Lung (tissue), 11 donors: ENCODE measurements at regions not wholly inside any gene's neighbourhood (a gene's known extent, or its start where the extent isn't known, plus 50 kb on each side); places are given as distances from the start of the nearest gene placed in this dataset.

Experiments used
- ATAC-seq: fragments of 200-7000 bp; cut with Tn5 transposase; one replicate; pipeline ENCODE4 v1.9.1; 2020; ENCODE audit warnings: moderate number of reproducible peaks; ENCODE audit not compliant: insufficient read depth, low FRiP score
- DNase-seq, 3 donors: peaks; one replicate each; pipeline ENCODE4 v3.0.0-alpha.2; 2013 to 2017
- H3K27ac ChIP-seq, 2 donors: one replicate each; pipeline ENCODE4 v1.5.1; 2013; ENCODE audit warnings: mild to moderate bottlenecking in 2 of 2, moderate library complexity in 2 of 2, control low read depth in 1 of 2, inconsistent platforms in 1 of 2, low read depth in 1 of 2, low read length in 1 of 2
- H3K27me3 ChIP-seq, 3 donors: one replicate each; pipeline ENCODE4 v1.5.1; 2013; ENCODE audit warnings: low read length in 2 of 3; ENCODE audit not compliant: control insufficient read depth in 3 of 3, insufficient read depth in 3 of 3
- H3K36me3 ChIP-seq, 4 donors: one replicate each; pipeline ENCODE4 v1.5.1; 2013; ENCODE audit warnings: low read length in 4 of 4, mild to moderate bottlenecking in 1 of 4, moderate library complexity in 1 of 4; ENCODE audit not compliant: control insufficient read depth in 4 of 4, insufficient read depth in 4 of 4
- H3K4me1 ChIP-seq, 5 donors: one replicate each; pipeline ENCODE4 v1.5.1; 2013; ENCODE audit warnings: low read length in 5 of 5, mild to moderate bottlenecking in 2 of 5, moderate library complexity in 1 of 5; ENCODE audit not compliant: control insufficient read depth in 5 of 5, insufficient read depth in 5 of 5
- H3K4me3 ChIP-seq: one replicate; pipeline ENCODE4 v1.5.1; 2013; ENCODE audit warnings: mild to moderate bottlenecking, control low read depth, moderate library complexity
- H3K9ac ChIP-seq, 2 donors: one replicate each; pipeline ENCODE4 v1.5.1; 2013; ENCODE audit warnings: low read length in 2 of 2, control low read depth in 1 of 2; ENCODE audit not compliant: insufficient read depth in 1 of 2
- H3K9me3 ChIP-seq, 4 donors: one replicate each; pipeline ENCODE4 v1.5.1; 2013; ENCODE audit warnings: low read length in 3 of 4, mild to moderate bottlenecking in 1 of 4, moderate library complexity in 1 of 4; ENCODE audit not compliant: control insufficient read depth in 4 of 4, insufficient read depth in 3 of 4
- WGBS, 2 donors: extraction: QIAGEN DNeasy Blood & Tissue Kit; methylation state at CpG; one replicate each; pipeline ENCODE4 v1.1.7; 2013; 5-methylcytosine and 5-hydroxymethylcytosine counted together
- TF ChIP-seq, protein P1 (sequence below): IDR thresholded peaks from 2 replicates; pipeline ENCODE4 v1.5.1; 2012; ENCODE audit warnings: mild to moderate bottlenecking; ENCODE audit errors: control extremely low read depth, extremely low read depth
- donor health status: control.
- donor health status: control.
- donor health status: Bipolar disorder and iron deficiency.
- donor health status: healthy.
- donor health status: DM: yes; HTN: yes; CAD: no.

DNA sequence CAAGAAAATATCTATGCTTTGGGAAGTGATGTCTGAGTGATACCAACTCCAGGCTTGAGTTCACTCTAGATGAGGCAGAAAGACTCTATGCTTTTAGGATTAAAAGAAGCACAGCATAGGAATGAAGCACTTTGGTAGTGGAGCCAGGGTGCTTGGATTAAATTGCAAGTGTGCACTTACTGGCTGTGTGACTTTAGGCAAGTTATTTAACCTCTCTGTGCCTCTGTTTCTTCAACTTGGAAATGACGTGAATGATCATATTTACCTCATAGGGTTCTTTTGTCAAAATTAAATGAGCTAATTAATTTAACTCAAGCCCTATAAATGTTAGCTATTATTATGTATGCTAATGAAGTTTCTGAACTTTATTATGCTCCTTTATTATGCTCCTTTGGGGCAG is 446.1 kb downstream of the TTLL7 start:
- 98 to 100% methylated on average over 1 of the region's 1 CpG for WGBS, 2 donors
- Histone ChIP-seq H3K36me3 (no peaks in the 10 kb centered on the region), H3K9me3 (no peaks in the 10 kb centered on the region), H3K27me3 (no peaks in the 10 kb centered on the region), H3K27ac (no peak overlapping the region), H3K4me3 (no peak overlapping the region), H3K4me1 (no peaks in the 10 kb centered on the region), H3K9ac (no peak overlapping the region)
- ATAC-seq, result no peak
- no peak for DNase-seq
- TF ChIP-seq, protein P1, sequence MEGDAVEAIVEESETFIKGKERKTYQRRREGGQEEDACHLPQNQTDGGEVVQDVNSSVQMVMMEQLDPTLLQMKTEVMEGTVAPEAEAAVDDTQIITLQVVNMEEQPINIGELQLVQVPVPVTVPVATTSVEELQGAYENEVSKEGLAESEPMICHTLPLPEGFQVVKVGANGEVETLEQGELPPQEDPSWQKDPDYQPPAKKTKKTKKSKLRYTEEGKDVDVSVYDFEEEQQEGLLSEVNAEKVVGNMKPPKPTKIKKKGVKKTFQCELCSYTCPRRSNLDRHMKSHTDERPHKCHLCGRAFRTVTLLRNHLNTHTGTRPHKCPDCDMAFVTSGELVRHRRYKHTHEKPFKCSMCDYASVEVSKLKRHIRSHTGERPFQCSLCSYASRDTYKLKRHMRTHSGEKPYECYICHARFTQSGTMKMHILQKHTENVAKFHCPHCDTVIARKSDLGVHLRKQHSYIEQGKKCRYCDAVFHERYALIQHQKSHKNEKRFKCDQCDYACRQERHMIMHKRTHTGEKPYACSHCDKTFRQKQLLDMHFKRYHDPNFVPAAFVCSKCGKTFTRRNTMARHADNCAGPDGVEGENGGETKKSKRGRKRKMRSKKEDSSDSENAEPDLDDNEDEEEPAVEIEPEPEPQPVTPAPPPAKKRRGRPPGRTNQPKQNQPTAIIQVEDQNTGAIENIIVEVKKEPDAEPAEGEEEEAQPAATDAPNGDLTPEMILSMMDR, result no peak

DNA sequence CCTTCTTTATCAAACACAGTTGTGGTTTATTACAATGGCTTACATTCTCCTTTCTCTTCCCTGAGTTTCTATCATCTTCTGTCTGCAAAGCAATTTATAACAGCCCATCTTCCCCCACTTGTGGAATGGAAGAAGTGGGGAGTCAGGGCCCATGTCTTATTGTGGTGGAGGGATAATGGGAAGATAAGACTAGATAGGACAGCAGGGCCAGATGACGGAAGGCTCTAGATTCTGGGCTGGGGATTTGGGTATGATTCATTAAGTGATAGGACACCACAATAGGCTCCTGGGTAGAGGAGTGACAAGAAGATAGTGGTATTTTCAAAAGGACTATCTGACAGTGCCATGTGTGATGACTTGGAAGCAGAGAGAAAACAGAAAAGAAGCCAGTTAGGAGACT is 450.6 kb downstream of the TTLL7 start:
- no peak overlapping the region for H3K4me3 ChIP-seq
- DNase-seq (no peak), ATAC-seq (no peak)
- H3K27me3 ChIP-seq, result no peaks in the 10 kb centered on the region
- no peaks in the 10 kb centered on the region for H3K36me3 ChIP-seq
- no peaks in the 10 kb centered on the region for H3K4me1 ChIP-seq
- H3K27ac ChIP-seq, result no peak overlapping the region
- peaks cover 0 to 2% (median 0%) of the 10 kb centered on the region in 4 donors for H3K9me3 ChIP-seq
- 85 to 96% methylated on average over 1 of the region's 1 CpG for WGBS, 2 donors
- H3K9ac ChIP-seq, result no peak overlapping the region
- TF ChIP-seq, protein P1, result no peak

DNA sequence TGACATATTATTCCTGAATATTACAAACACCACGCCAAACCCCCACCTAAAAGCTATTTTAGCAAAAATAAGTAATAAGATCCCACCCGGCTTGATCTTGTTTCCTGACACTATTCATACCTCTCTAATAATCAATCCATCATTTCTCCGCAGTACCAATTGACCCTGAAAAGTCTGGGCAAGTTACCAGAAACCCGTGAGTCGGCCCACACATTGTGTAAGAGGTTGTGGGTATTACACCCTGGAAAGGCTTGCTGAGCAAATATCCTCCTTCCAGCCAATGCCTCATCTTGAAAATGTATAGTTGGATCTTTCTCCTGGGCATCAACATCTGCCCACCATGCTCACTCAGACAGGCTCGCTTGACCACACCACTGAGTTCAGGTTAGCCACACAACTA is 451.0 kb downstream of the TTLL7 start:
- Histone ChIP-seq H3K9ac (no peak overlapping the region), H3K27me3 (no peaks in the 10 kb centered on the region), H3K9me3 (peaks cover 0 to 2% (median 0%) of the 10 kb centered on the region in 4 donors), H3K36me3 (no peaks in the 10 kb centered on the region), H3K4me1 (no peaks in the 10 kb centered on the region), H3K27ac (no peak overlapping the region), H3K4me3 (no peak overlapping the region)
- 76 to 83% methylated on average over 6 of the region's 6 CpGs for WGBS, 2 donors
- TF ChIP-seq, protein P1, result no peak
- ATAC-seq (no peak), DNase-seq (peak in 1 of 3 donors; percentile 25)

DNA sequence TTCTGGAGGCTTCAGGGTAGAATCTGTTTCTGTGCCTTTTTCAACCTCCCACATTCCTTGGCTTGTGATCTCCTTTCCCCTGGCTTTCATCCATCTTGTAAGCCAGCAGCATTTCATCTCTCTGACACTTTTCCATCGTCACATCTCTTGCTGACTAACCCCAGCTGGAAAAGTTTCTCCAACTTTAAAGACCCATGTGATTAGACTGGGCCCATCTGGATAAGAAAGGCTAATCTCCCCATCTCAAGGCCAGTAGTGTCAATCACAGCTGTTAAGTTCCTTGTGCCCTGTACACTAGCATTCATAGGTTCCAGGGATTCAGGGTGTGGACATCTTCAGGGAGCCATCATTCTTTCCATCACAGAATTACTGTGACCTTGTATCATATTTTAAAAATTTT is 452.1 kb downstream of the TTLL7 start:
- Histone ChIP-seq H3K9ac (no peak overlapping the region), H3K36me3 (no peaks in the 10 kb centered on the region), H3K9me3 (peaks cover 0 to 2% (median 0%) of the 10 kb centered on the region in 4 donors), H3K27ac (no peak overlapping the region), H3K4me1 (no peaks in the 10 kb centered on the region), H3K4me3 (no peak overlapping the region), H3K27me3 (no peaks in the 10 kb centered on the region)
- TF ChIP-seq, protein P1, result no peak
- peak in 2 of 3 donors; percentile 34 to 40 for DNase-seq
- no peak for ATAC-seq
- 65 to 75% methylated on average over 1 of the region's 1 CpG for WGBS, 2 donors
